HG03575 (cell line): ENCODE measurements at regions not wholly inside any gene's neighbourhood (a gene's known extent, or its start where the extent isn't known, plus 50 kb on each side); places are given as distances from the start of the nearest gene placed in this dataset.

Experiments
- ATAC-seq: cut with Tn5 transposase; IDR thresholded peaks from one replicate; pipeline ENCODE4 v1.9.1; 2021; ENCODE audit not compliant: unreplicated experiment, insufficient number of reproducible peaks, low FRiP score; ENCODE audit errors: extremely low read depth

GRCh38 chr11:10942620-10943019 is 84.8 kb upstream of the ZBED5 start:
- no peak for ATAC-seq

GRCh38 chr11:10941871-10942270 is 84.0 kb upstream of the ZBED5 start:
- ATAC-seq, result no peak

GRCh38 chr11:10941414-10941813 is 83.6 kb upstream of the ZBED5 start:
- ATAC-seq, result no peak

- ATAC-seq, result no peak
Measured at GRCh38 chr11:10938650-10939387, 81.0 kb upstream of the ZBED5 start.

GRCh38 chr11:10938231-10938630 is 80.4 kb upstream of the ZBED5 start:
- ATAC-seq, result no peak

- no peak for ATAC-seq
Measured at GRCh38 chr11:10937385-10937771, 79.5 kb upstream of the ZBED5 start.

GRCh38 chr11:10936626-10937384 is 79.0 kb upstream of the ZBED5 start:
- ATAC-seq, result no peak

- ATAC-seq, result no peak
Measured at GRCh38 chr11:10935015-10935559, 77.2 kb upstream of the ZBED5 start.

GRCh38 chr11:10934293-10934860 is 76.5 kb upstream of the ZBED5 start:
- no peak for ATAC-seq

GRCh38 chr11:10933455-10934292 is 75.8 kb upstream of the ZBED5 start:
- ATAC-seq, result no peak

- ATAC-seq, result no peak
Measured at GRCh38 chr11:10932976-10933375, 75.1 kb upstream of the ZBED5 start.

GRCh38 chr11:10931761-10932670 is 74.2 kb upstream of the ZBED5 start:
- no peak for ATAC-seq

GRCh38 chr11:10930972-10931760 is 73.3 kb upstream of the ZBED5 start:
- ATAC-seq, result no peak

GRCh38 chr11:10930224-10930971 is 72.5 kb upstream of the ZBED5 start:
- no peak for ATAC-seq

- ATAC-seq, result no peak
Measured at GRCh38 chr11:10927538-10927937, 69.7 kb upstream of the ZBED5 start.

- ATAC-seq, result no peak
Measured at GRCh38 chr11:10926801-10927211, 69.0 kb upstream of the ZBED5 start.
